ENCODE measurements at regions not wholly inside any gene's neighbourhood (a gene's known extent, or its start where the extent isn't known, plus 50 kb on each side); places are given as distances from the start of the nearest gene placed in this dataset.

- no peak for TF ChIP-seq CTCF (conservative IDR thresholded peaks at IDR 0.05; ENCODE audit: low read length)
- TF ChIP-seq EZH2phosphoT487 (IDR thresholded peaks at IDR 0.05; ENCODE audit: borderline replicate concordance): no peak
- H3K4me3 ChIP-seq (ENCODE audit: low read length, poor library complexity, severe bottlenecking): no peak overlapping the region
- no peaks in the 10 kb centered on the region for H3K9me2 ChIP-seq (replicated peaks; ENCODE audit: low read depth, low read length)
- no peak overlapping the region for H3K9ac ChIP-seq (ENCODE audit: low read depth, low read length, poor library complexity, severe bottlenecking)
- H4K20me1 ChIP-seq (ENCODE audit: insufficient read depth, low read length, poor library complexity, severe bottlenecking): no peaks in the 10 kb centered on the region
- no peaks in the 10 kb centered on the region for H3K4me1 ChIP-seq (ENCODE audit: insufficient read depth, low read length, poor library complexity, severe bottlenecking)
- H3K36me3 ChIP-seq (ENCODE audit: insufficient read depth, low read length): no peaks in the 10 kb centered on the region
- no peaks in the 10 kb centered on the region for H3K27me3 ChIP-seq (ENCODE audit: insufficient read depth, low read length, poor library complexity, severe bottlenecking)
- no peak overlapping the region for H3K4me2 ChIP-seq (ENCODE audit: low read depth, low read length, poor library complexity, severe bottlenecking)
- H2AFZ ChIP-seq (ENCODE audit: low read length): no peak overlapping the region
- no peaks in the 10 kb centered on the region for H3K9me3 ChIP-seq (ENCODE audit: insufficient read depth, low read depth, low read length)
- H3K79me2 ChIP-seq (ENCODE audit: insufficient read depth, low read length): no peaks in the 10 kb centered on the region
- H3F3A ChIP-seq (ENCODE audit: low read depth): no peaks in the 10 kb centered on the region
These were observed 74.4 kb upstream of the PMEPA1 start for GRCh38 chr20:57783956-57784837.

- Histone ChIP-seq H3K4me1 (ENCODE audit: insufficient read depth, low read length, poor library complexity, severe bottlenecking) (no peaks in the 10 kb centered on the region), H4K20me1 (ENCODE audit: insufficient read depth, low read length, poor library complexity, severe bottlenecking) (no peaks in the 10 kb centered on the region), H3K4me2 (ENCODE audit: low read depth, low read length, poor library complexity, severe bottlenecking) (peak overlapping the region; percentile 6), H3K4me3 (ENCODE audit: low read length, poor library complexity, severe bottlenecking) (no peak overlapping the region), H3K9me2 (replicated peaks; ENCODE audit: low read depth, low read length) (no peaks in the 10 kb centered on the region), H3K79me2 (ENCODE audit: insufficient read depth, low read length) (no peaks in the 10 kb centered on the region), H3F3A (ENCODE audit: low read depth) (no peaks in the 10 kb centered on the region), H3K27me3 (ENCODE audit: insufficient read depth, low read length, poor library complexity, severe bottlenecking) (no peaks in the 10 kb centered on the region), H3K36me3 (ENCODE audit: insufficient read depth, low read length) (no peaks in the 10 kb centered on the region), H3K9ac (ENCODE audit: low read depth, low read length, poor library complexity, severe bottlenecking) (peak overlapping the region; percentile 22), H2AFZ (ENCODE audit: low read length) (no peak overlapping the region), H3K9me3 (ENCODE audit: insufficient read depth, low read depth, low read length) (no peaks in the 10 kb centered on the region)
- no peak for TF ChIP-seq CTCF (conservative IDR thresholded peaks at IDR 0.05; ENCODE audit: low read length)
- TF ChIP-seq EZH2phosphoT487 (IDR thresholded peaks at IDR 0.05; ENCODE audit: borderline replicate concordance): no peak
These were observed 73.4 kb upstream of the PMEPA1 start for GRCh38 chr20:57783196-57783595.

- H3K27me3 ChIP-seq (ENCODE audit: insufficient read depth, low read length, poor library complexity, severe bottlenecking): no peaks in the 10 kb centered on the region
- H3K9me3 ChIP-seq (ENCODE audit: insufficient read depth, low read depth, low read length): no peaks in the 10 kb centered on the region
- H2AFZ ChIP-seq (ENCODE audit: low read length): no peak overlapping the region
- H4K20me1 ChIP-seq (ENCODE audit: insufficient read depth, low read length, poor library complexity, severe bottlenecking): no peaks in the 10 kb centered on the region
- H3F3A ChIP-seq (ENCODE audit: low read depth): no peaks in the 10 kb centered on the region
- peak overlapping the region; percentile 22 for H3K9ac ChIP-seq (ENCODE audit: low read depth, low read length, poor library complexity, severe bottlenecking)
- no peaks in the 10 kb centered on the region for H3K79me2 ChIP-seq (ENCODE audit: insufficient read depth, low read length)
- no peaks in the 10 kb centered on the region for H3K4me1 ChIP-seq (ENCODE audit: insufficient read depth, low read length, poor library complexity, severe bottlenecking)
- TF ChIP-seq CTCF (conservative IDR thresholded peaks at IDR 0.05; ENCODE audit: low read length) (no peak), EZH2phosphoT487 (IDR thresholded peaks at IDR 0.05; ENCODE audit: borderline replicate concordance) (no peak)
- H3K4me3 ChIP-seq (ENCODE audit: low read length, poor library complexity, severe bottlenecking): no peak overlapping the region
- H3K4me2 ChIP-seq (ENCODE audit: low read depth, low read length, poor library complexity, severe bottlenecking): peak overlapping the region; percentile 6
- H3K9me2 ChIP-seq (replicated peaks; ENCODE audit: low read depth, low read length): no peaks in the 10 kb centered on the region
- H3K36me3 ChIP-seq (ENCODE audit: insufficient read depth, low read length): no peaks in the 10 kb centered on the region
These were observed 72.8 kb upstream of the PMEPA1 start for GRCh38 chr20:57782631-57783041.
